ENCODE measurements at regions not wholly inside any gene's neighbourhood (a gene's known extent, or its start where the extent isn't known, plus 50 kb on each side); places are given as distances from the start of the nearest gene placed in this dataset.

DNA sequence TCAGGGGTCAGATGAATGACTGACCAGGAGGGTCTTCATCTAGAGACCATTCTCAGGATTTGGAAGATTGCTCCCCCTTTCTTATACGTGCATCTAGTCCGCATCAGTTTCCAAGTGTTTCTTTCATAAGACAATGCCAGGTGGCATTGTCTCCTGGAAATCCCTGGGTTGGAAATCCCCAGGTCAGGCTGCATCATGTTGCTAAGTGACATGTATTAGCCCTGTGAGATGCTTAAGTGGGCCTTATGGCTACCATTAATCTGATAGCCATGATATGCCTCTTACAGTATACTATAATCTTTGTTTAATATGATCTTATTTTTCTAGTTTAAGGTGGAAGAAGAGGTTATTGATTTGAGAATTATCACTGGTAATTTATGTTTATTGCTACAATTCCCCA lies 92.8 kb downstream of the DIO3 start (continued):
- TF ChIP-seq HDAC6 (IDR thresholded peaks at IDR 0.05; ENCODE audit: low read depth, low read length) (no peak), SUZ12 (IDR thresholded peaks at IDR 0.05; ENCODE audit: low read length) (no peak), PHF8 (conservative IDR thresholded peaks at IDR 0.05; ENCODE audit: low read depth, low read length) (no peak), FOSL1 (IDR thresholded peaks at IDR 0.05; ENCODE audit: insufficient read depth, low read depth, low read length) (no peak)
